ENCODE measurements at regions not wholly inside any gene's neighbourhood (a gene's known extent, or its start where the extent isn't known, plus 50 kb on each side); places are given as distances from the start of the nearest gene placed in this dataset.

- H3K9me3 ChIP-seq (ENCODE audit: insufficient read depth, low read depth, low read length), result no peaks in the 10 kb centered on the region
- H3K36me3 ChIP-seq (ENCODE audit: insufficient read depth, low read depth, low read length), result no peaks in the 10 kb centered on the region
- no peak overlapping the region for H3K27ac ChIP-seq (ENCODE audit: low read length)
- no peak overlapping the region for H3K9ac ChIP-seq (ENCODE audit: low read depth, low read length)
- no peaks in the 10 kb centered on the region for H3K27me3 ChIP-seq (ENCODE audit: insufficient read depth, low read length)
- no peak overlapping the region for H3K4me3 ChIP-seq (ENCODE audit: low read length)
- H3K4me1 ChIP-seq (ENCODE audit: insufficient read depth, low read length), result no peaks in the 10 kb centered on the region; the same call in 1 of the 2 replicates
Observed at GRCh38 chr13:69604698-69605097, 502.9 kb upstream of the ATXN8OS start.

GRCh38 chr13:69603144-69603853 is 504.3 kb upstream of the ATXN8OS start:
- Histone ChIP-seq H3K4me3 (ENCODE audit: low read length) (no peak overlapping the region), H3K36me3 (ENCODE audit: insufficient read depth, low read depth, low read length) (no peaks in the 10 kb centered on the region), H3K4me1 (ENCODE audit: insufficient read depth, low read length) (no peaks in the 10 kb centered on the region; the same call in 1 of the 2 replicates), H3K9me3 (ENCODE audit: insufficient read depth, low read depth, low read length) (no peaks in the 10 kb centered on the region), H3K27ac (ENCODE audit: low read length) (no peak overlapping the region), H3K9ac (ENCODE audit: low read depth, low read length) (no peak overlapping the region), H3K27me3 (ENCODE audit: insufficient read depth, low read length) (no peaks in the 10 kb centered on the region)

- H3K4me3 ChIP-seq (ENCODE audit: low read length), result no peak overlapping the region
Observed at GRCh38 chr13:69601661-69602060, 506.0 kb upstream of the ATXN8OS start.

GRCh38 chr13:69600811-69601210 is 506.8 kb upstream of the ATXN8OS start:
- no peak overlapping the region for H3K27ac ChIP-seq (ENCODE audit: low read length)
- no peaks in the 10 kb centered on the region for H3K36me3 ChIP-seq (ENCODE audit: insufficient read depth, low read depth, low read length)
- no peak overlapping the region for H3K9ac ChIP-seq (ENCODE audit: low read depth, low read length)
- no peak overlapping the region for H3K4me3 ChIP-seq (ENCODE audit: low read length)
- H3K27me3 ChIP-seq (ENCODE audit: insufficient read depth, low read length), result no peaks in the 10 kb centered on the region
- no peaks in the 10 kb centered on the region for H3K9me3 ChIP-seq (ENCODE audit: insufficient read depth, low read depth, low read length)
- H3K4me1 ChIP-seq (ENCODE audit: insufficient read depth, low read length), result no peaks in the 10 kb centered on the region; the same call in 1 of the 2 replicates

More at GRCh38 chr13:69601661-69602060, 506.0 kb upstream of the ATXN8OS start:
- Histone ChIP-seq H3K27ac (ENCODE audit: low read length) (no peak overlapping the region), H3K9ac (ENCODE audit: low read depth, low read length) (no peak overlapping the region), H3K27me3 (ENCODE audit: insufficient read depth, low read length) (no peaks in the 10 kb centered on the region), H3K36me3 (ENCODE audit: insufficient read depth, low read depth, low read length) (no peaks in the 10 kb centered on the region), H3K4me1 (ENCODE audit: insufficient read depth, low read length) (no peaks in the 10 kb centered on the region; the same call in 1 of the 2 replicates), H3K9me3 (ENCODE audit: insufficient read depth, low read depth, low read length) (no peaks in the 10 kb centered on the region)

- no peak overlapping the region for H3K4me3 ChIP-seq (ENCODE audit: low read length)
- no peaks in the 10 kb centered on the region for H3K27me3 ChIP-seq (ENCODE audit: insufficient read depth, low read length)
- no peaks in the 10 kb centered on the region for H3K9me3 ChIP-seq (ENCODE audit: insufficient read depth, low read depth, low read length)
- H3K9ac ChIP-seq (ENCODE audit: low read depth, low read length), result no peak overlapping the region
- no peaks in the 10 kb centered on the region; the same call in 1 of the 2 replicates for H3K4me1 ChIP-seq (ENCODE audit: insufficient read depth, low read length)
- H3K27ac ChIP-seq (ENCODE audit: low read length), result no peak overlapping the region
- H3K36me3 ChIP-seq (ENCODE audit: insufficient read depth, low read depth, low read length), result no peaks in the 10 kb centered on the region
Observed at GRCh38 chr13:69597088-69597487, 510.5 kb upstream of the ATXN8OS start.

- H3K9me3 ChIP-seq (ENCODE audit: insufficient read depth, low read depth, low read length), result no peaks in the 10 kb centered on the region
- H3K27ac ChIP-seq (ENCODE audit: low read length), result no peak overlapping the region
- H3K36me3 ChIP-seq (ENCODE audit: insufficient read depth, low read depth, low read length), result no peaks in the 10 kb centered on the region
- H3K4me3 ChIP-seq (ENCODE audit: low read length), result no peak overlapping the region
- no peaks in the 10 kb centered on the region for H3K27me3 ChIP-seq (ENCODE audit: insufficient read depth, low read length)
- H3K9ac ChIP-seq (ENCODE audit: low read depth, low read length), result no peak overlapping the region
- H3K4me1 ChIP-seq (ENCODE audit: insufficient read depth, low read length), result no peaks in the 10 kb centered on the region
Observed at GRCh38 chr13:69595181-69595580, 512.4 kb upstream of the ATXN8OS start.

GRCh38 chr13:69591437-69591836 is 516.2 kb upstream of the ATXN8OS start:
- no peaks in the 10 kb centered on the region for H3K9me3 ChIP-seq (ENCODE audit: insufficient read depth, low read depth, low read length)
- no peaks in the 10 kb centered on the region for H3K36me3 ChIP-seq (ENCODE audit: insufficient read depth, low read depth, low read length)
- H3K27ac ChIP-seq (ENCODE audit: low read length), result no peak overlapping the region
- no peak overlapping the region for H3K4me3 ChIP-seq (ENCODE audit: low read length)
- H3K27me3 ChIP-seq (ENCODE audit: insufficient read depth, low read length), result no peaks in the 10 kb centered on the region
- H3K9ac ChIP-seq (ENCODE audit: low read depth, low read length), result no peak overlapping the region
- no peaks in the 10 kb centered on the region for H3K4me1 ChIP-seq (ENCODE audit: insufficient read depth, low read length)

- H3K9me3 ChIP-seq (ENCODE audit: insufficient read depth, low read depth, low read length), result no peaks in the 10 kb centered on the region
- H3K9ac ChIP-seq (ENCODE audit: low read depth, low read length), result no peak overlapping the region
- no peak overlapping the region for H3K27ac ChIP-seq (ENCODE audit: low read length)
Observed at GRCh38 chr13:69589531-69590235, 517.9 kb upstream of the ATXN8OS start.

GRCh38 chr13:69585656-69586055 is 522.0 kb upstream of the ATXN8OS start:
- Histone ChIP-seq H3K9me3 (ENCODE audit: insufficient read depth, low read depth, low read length) (no peaks in the 10 kb centered on the region), H3K4me3 (ENCODE audit: low read length) (no peak overlapping the region), H3K27ac (ENCODE audit: low read length) (no peak overlapping the region), H3K9ac (ENCODE audit: low read depth, low read length) (no peak overlapping the region), H3K36me3 (ENCODE audit: insufficient read depth, low read depth, low read length) (no peaks in the 10 kb centered on the region), H3K27me3 (ENCODE audit: insufficient read depth, low read length) (no peaks in the 10 kb centered on the region), H3K4me1 (ENCODE audit: insufficient read depth, low read length) (peaks cover 3% of the 10 kb centered on the region; the same call in 1 of the 2 replicates)

More at GRCh38 chr13:69589531-69590235, 517.9 kb upstream of the ATXN8OS start:
- H3K27me3 ChIP-seq (ENCODE audit: insufficient read depth, low read length), result no peaks in the 10 kb centered on the region
- H3K4me3 ChIP-seq (ENCODE audit: low read length), result no peak overlapping the region
- peaks cover 3% of the 10 kb centered on the region; the same call in 1 of the 2 replicates for H3K4me1 ChIP-seq (ENCODE audit: insufficient read depth, low read length)
- H3K36me3 ChIP-seq (ENCODE audit: insufficient read depth, low read depth, low read length), result no peaks in the 10 kb centered on the region

GRCh38 chr13:69580255-69580654 is 527.4 kb upstream of the ATXN8OS start:
- H3K9me3 ChIP-seq (ENCODE audit: insufficient read depth, low read depth, low read length), result no peaks in the 10 kb centered on the region
- peaks cover 8% of the 10 kb centered on the region; the same call in 1 of the 2 replicates for H3K4me1 ChIP-seq (ENCODE audit: insufficient read depth, low read length)
- no peaks in the 10 kb centered on the region for H3K36me3 ChIP-seq (ENCODE audit: insufficient read depth, low read depth, low read length)
- no peaks in the 10 kb centered on the region for H3K27me3 ChIP-seq (ENCODE audit: insufficient read depth, low read length)
- H3K27ac ChIP-seq (ENCODE audit: low read length), result no peak overlapping the region
- no peak overlapping the region for H3K9ac ChIP-seq (ENCODE audit: low read depth, low read length)
- H3K4me3 ChIP-seq (ENCODE audit: low read length), result no peak overlapping the region

- Histone ChIP-seq H3K9me3 (ENCODE audit: insufficient read depth, low read depth, low read length) (no peaks in the 10 kb centered on the region), H3K9ac (ENCODE audit: low read depth, low read length) (no peak overlapping the region), H3K27ac (ENCODE audit: low read length) (no peak overlapping the region), H3K4me3 (ENCODE audit: low read length) (no peak overlapping the region), H3K4me1 (ENCODE audit: insufficient read depth, low read length) (peaks cover 8% of the 10 kb centered on the region; the same call in 1 of the 2 replicates), H3K27me3 (ENCODE audit: insufficient read depth, low read length) (no peaks in the 10 kb centered on the region), H3K36me3 (ENCODE audit: insufficient read depth, low read depth, low read length) (no peaks in the 10 kb centered on the region)
Observed at GRCh38 chr13:69579351-69579750, 528.3 kb upstream of the ATXN8OS start.
